NCI-H748 treated with DMSO at 0.1 percent for 48 hours (cell line): ENCODE measurements at regions not wholly inside any gene's neighbourhood (a gene's known extent, or its start where the extent isn't known, plus 50 kb on each side); places are given as distances from the start of the nearest gene placed in this dataset.
A peak's percentile ranks its signal among the peaks of the same experiment; 100 is the strongest.

Source experiments
- DNase-seq: peaks from one replicate; lab custom pipeline; 2025; lab: John Stamatoyannopoulos, UW

DNA sequence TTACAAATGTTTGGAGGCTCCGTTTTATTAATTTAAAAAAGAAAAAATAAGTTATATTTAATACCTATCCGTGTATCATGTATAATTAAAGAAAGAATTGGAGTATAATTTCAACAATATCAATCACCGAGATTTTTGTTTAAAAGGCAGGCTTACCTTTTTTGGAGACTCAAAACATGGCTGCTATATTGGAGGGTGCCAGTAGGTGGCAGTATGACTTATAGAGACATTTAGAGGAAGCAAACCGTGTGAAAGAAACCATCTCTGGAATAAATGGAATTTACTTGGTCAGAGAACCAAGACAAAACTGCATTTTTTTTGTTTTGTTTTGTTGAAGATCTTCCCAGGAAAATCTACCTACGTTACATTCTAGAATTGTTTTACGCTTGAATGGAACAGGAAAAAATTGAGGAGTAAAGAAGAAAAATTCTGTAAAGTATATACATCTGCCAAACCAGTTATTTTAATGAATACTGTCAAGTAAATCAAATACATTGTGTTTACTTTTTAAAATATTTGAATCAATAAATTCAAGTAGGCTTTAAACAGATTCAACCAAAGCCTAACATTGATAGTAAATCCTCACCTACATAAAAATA, 802.6 kb upstream of the ALCAM start:
- DNase-seq: peak; percentile 48

DNA sequence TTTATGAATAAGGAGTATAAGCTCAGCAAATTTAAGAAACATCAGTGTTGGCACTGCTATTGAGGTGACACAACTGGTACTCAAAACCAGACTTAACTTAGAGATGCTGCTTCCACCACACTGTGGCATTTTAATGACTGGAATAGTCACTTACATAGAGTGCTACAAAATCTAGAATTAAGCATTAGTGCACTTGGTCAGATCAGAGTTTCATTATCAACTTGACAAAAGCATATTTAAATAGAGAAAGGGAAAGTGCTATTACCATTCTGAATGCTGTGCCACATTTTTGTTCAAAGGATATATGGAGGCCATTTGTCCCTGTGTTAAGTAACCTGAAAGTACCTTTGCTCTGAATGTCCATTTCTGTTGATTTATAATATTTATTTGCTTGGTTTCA, 800.7 kb upstream of the ALCAM start:
- DNase-seq: no peak

DNA sequence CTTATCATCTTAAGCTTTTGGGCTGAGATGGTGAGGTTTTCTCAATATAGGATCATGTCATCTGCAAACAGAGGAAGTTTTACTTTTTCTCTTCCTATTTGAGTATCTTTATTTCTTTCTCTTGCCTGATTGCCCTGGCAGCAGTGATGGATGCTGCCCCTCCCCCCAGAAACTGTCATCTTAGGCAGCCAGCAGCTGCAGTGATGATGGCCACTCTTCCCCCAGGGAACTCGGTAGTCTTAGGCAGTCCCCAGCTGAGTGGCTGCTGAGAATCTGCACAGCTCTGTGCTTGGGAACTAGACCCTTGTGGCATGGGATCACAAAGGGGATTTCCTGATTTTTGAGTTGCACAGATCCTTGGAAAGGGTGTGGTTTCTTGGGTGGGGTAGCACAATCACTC, 791.1 kb upstream of the ALCAM start:
- DNase-seq: no peak

DNA sequence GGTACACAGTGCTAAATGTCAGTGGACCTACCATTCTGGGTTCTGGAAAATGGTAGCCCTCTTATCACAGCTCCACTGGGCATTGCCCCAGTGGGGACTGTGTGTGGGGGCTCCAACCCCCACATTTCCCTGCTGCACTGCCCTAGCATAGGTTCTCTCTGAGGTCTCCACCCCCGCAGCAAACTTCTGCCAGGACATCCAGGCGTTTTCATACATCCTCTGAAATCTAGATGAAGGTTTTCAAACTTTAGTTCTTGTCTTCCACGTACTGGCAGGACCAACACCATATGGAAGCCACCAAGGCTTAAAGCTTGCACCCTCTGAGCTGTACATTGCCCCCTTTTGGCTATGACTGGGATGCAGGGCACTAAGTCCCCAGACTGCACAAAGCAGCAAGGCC, 788.2 kb upstream of the ALCAM start:
- DNase-seq: no peak

DNA sequence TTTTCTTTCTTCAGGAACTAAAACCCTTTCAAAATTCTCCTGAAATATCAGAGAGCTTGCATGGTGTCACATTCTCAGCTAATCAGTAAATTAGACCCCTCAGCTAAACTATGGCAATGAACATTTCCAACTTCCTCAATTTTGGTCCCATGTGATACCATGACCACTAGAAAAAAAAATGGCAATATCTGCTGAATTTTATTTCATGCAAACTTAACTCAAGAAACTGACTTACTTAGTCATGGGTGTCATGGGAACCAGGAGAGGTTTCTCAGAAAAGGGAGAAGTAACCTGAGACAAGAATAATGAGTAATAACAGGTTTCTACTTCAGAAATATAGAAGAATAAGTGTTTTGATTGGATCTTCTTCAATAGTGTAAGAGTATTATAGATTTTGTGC, 784.6 kb upstream of the ALCAM start:
- DNase-seq: no peak

DNA sequence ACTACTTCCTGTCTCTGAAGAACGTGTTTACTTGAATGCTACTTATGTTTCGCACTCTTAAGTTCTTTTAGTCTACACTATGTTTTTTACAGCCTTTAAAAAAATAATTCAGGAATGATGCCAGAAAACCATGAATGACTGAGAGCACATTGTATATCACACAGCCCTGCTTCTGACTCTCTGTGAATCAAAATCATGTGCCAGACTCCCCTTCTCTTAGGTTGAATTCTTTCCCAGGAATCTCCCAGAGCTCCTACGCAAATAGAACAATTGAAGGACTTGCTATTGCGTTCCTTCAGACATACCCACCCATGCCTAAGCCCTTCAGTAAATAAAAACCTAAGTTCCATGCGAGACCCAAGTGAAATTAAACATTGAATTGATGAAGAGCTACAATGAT, 782.0 kb upstream of the ALCAM start:
- no peak for DNase-seq

DNA sequence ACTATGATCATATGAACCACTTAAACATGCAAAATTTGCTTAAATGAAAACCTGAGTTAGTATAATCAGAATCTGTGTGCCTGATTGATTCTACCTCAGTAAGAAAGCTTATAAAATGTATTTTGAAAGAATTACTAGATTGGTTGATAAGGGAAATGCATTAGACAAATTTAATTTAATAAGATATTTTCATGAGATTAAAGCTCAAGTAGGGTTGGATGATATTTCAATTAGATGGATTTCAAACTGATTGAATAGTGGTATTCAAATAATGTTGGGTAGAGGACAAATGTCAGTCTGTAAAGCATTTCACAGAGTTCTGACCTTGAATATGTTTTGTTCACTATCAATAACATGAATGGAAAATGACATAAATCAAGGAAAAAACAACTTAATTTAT, 780.4 kb upstream of the ALCAM start:
- DNase-seq: no peak

DNA sequence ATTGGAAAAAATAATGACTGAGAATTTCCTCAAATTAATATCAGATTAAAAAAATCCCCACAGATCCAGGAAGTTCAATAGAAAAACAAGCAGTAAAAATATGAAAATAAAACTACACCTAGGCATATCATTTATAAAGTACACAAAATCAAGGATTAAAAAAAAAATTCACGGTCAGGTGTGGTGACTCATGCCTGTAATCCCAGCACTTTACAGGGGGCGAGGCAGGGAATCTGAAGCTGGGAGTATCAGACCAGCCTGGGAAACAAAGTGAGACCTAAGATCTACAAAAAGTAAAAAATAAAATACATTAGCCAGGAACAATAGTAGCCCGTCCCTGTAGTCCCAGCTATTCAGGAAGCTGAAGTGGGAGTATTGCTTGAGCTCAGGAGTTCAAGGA, 778.3 kb upstream of the ALCAM start:
- DNase-seq: no peak

DNA sequence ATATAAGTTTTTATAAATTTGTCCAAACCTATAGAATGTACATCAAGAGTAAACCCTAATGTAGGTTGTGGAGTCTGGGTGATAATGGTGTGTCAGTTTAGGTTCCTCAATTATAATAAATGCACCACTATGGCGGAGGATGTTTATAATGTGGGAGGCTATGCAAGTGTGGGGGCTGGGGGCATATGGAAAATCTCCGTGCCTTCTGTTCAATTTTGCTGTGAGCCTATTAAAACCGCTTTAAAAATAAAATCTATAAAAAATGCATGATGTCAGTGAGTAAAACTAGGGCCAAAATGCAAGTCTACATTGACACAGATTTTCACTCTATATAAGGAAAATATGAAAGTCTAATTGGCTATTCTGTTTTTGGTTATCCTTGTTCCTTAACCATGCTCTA, 774.9 kb upstream of the ALCAM start:
- DNase-seq: no peak

DNA sequence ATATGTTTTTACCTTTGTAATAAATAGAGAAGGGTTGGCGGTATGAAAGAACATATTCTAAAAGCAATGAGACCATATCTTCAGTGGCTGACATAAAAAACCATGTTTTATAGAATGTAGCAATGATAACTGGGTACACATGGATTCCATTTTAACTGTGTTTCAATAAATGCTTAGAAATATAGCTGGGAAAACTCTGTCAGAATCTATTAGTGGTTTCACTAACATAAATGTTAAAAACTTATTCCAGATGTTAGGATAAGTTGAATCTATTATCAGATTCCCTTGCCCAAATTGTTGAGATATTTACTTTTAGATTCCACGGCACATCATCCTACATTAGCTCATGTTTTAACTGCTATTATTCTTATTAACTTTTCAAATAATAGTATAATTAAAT, 772.2 kb upstream of the ALCAM start:
- DNase-seq: no peak

DNA sequence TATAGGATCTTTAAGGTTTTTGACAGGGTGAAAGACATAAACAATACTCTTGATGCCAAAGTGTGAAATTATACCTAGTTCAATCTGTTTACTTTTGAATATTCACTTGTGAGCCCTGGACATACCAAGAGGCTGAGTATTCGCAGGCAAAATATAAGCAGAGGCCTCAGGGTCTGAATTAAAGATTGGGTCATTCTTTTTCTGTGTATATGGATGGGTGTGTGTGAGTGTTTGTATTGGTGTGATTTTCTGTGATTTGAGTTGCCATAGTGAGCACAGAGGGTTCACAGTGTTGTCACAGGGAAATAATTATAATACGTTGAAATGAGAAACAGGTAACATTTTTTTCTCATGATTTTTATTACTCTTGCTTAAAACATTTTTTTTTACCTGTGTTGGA, 770.7 kb upstream of the ALCAM start:
- peak; percentile 13 for DNase-seq

DNA sequence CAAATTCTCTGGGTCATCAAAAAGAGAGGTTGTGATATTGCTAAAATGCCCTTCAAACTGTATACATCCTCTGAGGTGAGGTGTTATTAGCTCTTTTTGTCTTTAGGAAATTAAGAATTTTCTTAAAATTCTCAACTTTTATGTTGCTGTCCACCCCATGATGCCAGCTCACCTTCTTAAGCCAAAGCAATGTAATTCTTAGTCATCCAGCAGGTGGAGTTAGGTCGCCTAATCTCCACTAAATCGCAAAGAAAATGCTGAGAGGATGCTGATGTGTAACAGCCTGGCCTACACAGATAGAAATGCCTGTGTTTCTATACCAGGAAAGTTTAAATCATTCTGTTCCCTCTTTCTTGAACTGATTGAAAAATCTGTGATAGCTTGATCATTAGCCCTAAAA, 770.2 kb upstream of the ALCAM start:
- peak; percentile 68 for DNase-seq

DNA sequence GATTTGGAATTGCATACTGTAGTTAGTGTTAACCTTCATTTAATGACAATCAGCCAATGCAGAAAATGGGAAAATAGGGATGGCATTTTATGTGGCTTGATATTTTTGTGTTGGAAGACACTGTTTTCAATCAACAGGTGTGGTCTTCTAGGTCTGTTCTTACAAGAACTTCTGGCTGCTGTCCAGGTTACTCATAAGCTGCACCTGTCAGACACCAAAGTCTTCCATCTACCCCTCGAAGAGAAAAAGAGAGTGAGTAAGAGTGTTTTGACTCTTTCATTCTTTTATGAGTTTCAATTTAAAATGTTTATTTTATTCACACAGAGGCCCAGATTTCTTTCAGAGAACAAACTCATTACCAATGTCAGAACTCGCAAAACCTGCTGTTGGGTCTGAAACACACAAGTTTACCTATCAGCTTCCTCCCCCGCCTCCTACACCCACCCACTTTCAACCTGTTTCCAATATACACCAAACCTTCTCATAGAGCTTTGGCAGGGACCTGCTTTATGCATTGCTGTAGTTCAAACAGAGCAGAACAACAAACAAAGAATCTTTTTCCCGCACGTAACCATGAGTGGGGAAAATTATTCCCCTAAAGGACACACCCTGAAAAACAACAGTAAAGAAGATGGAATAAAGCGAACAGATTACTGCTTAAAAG, 767.7 kb upstream of the ALCAM start:
- DNase-seq: peak; percentile 96

DNA sequence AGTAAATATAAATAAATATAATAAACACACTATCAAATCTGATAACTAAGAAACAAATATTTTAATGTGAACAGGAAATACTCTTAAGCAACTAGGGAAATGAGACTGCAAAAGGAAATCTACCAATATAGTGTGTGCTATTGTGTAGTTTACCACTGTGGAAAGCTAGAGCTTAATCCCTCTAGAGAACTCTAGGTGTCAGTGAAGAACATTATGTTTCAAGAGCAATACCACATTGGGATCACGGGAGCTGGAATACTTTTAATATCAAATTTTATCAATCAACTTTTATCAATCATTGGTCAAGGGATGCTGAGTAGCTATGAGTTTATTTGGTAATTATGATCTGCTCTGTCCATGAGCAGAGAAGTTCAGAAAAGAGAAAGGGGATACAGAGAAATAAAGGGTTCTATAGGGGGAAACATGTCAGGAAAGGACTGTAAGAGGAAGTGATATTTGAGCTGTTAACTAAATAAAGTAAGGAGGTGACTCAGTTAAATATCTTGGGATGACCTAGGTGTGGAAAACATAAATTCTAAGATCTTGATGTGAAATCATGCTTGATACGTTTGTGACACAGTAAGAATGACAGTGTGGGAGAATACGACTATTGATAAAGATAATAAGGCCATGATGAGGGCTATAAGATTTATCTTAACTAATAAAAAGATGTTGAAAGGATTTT, 762.2 kb upstream of the ALCAM start:
- no peak for DNase-seq

DNA sequence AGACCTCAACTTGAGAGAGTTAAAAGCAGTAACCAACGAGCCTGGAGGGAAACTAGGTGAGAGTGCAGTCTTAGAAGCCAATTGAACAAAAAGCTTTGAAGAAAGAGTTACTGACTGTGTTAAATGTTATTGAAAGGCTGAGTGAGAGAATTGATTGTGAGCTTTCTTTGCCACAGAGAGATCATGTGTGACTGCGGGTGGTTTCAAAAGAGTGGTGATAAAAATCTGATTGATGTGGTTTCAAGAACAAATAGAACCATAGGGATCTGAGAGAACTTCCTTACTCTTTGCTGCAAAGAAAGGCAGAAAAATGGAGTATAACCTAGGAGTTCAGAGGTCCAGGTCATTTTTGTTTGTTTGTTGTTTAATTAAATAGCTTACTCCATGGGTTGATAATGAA, 759.9 kb upstream of the ALCAM start:
- no peak for DNase-seq

DNA sequence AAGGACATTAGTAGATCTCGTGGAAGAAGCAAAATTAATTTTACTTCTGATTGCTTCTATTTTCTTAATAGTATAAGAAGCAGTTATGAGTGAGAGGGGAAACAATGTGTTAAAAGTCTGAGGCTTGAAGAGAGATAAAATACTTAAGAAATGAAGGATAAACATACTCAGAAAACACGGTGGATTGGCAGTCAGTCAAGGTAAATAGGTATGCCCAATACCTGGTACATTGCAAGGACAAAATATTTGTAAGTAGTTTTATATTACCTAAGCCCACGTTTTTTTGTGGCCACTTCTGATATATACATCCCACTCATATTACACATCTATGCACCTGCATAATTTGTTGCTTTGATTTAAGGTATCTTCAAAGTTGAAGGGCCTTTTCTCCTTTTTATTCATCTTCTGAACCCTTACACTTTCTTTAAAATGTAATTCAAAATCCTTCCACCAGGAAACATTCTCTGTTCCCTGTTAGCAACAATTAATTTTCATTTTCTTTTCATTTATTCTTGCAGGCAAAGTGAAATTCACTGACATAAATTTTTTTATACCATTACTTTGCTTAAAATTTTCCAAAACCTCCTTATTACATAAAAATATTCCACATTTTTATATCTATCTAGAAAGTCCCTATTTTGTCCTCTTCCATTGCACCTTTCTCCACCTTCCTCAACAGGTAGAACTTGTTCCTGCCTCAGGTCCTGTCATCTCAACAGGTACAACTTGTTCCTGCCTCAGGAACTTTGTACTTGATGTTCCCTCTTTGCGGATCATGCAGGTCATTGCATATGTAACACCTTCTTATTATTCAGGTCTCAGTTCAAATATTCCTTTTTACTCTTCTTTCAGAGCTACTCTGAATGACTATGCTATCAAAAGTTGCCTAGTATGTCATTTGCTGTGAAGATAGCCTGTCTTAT, 755.7 kb upstream of the ALCAM start:
- DNase-seq: no peak

DNA sequence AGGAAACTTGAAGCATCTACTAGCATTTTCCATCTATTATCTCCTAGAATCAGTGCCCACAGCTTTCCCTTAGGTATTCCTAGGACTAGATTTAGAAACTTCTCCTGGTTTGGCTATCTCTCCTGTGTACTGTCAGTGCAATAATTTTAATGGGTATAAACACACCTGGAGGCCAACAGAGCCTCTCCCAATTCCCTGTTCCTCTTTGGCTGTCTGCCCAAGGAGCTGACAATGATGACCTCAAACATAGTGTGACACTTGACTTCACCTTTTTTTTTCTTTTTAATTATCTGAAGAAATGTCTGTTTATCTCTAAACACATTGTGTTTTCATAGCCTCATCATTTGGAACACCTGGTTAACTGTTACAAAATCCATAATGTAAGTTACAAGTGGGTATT, 754.5 kb upstream of the ALCAM start:
- no peak for DNase-seq

DNA sequence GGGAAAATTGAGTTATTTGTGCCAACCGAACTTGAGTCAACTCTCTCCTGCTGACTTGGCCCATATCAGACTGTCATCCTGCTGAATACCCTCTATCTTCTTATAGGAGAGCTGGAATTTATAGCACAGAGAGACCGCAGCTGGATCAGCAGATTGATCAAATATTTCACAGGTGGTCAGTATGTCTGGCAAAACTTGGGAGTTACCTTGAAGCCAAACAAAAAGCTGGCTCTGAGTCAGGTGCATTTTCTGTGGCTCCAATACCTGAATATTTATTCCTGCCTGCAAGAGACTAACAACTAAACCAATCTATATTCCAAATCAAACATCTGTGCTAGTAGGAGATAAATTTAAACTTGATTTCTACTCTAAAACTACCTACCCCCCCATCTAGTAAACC, 752.1 kb upstream of the ALCAM start:
- DNase-seq: no peak

DNA sequence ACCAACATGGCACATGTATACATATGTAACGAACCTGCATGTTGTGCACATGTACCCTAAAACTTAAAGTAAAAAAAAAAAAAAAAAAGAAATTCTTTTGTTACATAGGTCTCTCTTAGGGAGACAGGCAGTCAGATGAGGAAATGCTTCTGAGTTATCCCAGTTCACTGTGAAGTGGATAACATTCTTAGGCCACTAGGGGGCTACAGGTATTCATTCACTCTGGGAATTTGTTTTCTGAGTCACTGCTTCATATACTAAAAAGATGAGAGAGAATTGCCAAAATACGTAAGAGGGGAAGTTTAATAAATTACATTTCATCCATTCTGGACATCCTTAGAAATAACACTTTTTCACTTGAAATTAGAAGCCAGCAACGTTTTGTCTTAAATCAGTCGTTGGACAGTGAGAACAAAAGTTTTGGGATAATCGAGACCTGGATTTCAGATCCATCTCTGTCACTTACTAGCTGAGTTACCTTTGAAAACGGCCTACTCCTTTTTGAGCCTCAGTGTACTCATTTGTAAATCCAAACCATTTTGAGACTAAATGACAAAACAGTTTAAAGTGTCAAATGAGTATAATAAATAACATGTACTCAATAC, 738.4 kb upstream of the ALCAM start:
- no peak for DNase-seq

DNA sequence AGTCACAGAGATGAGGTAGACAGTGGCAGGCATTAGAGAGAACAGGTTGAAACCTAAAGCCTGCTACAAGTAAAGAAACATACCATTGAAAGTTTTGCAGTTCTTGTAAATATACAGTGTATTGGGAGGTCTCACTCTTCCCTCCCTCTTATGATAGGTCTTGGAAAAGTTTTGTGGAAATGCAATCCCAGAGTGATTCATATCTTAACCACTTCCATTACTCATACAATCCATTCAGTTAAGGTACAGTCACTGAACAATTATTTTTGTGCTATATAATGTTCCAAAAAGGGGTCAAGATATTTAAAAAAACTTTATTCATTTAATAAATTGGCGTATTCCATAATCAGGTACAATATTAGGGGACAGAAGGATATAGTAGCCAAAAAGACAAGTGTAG, 737.7 kb upstream of the ALCAM start:
- no peak for DNase-seq

DNA sequence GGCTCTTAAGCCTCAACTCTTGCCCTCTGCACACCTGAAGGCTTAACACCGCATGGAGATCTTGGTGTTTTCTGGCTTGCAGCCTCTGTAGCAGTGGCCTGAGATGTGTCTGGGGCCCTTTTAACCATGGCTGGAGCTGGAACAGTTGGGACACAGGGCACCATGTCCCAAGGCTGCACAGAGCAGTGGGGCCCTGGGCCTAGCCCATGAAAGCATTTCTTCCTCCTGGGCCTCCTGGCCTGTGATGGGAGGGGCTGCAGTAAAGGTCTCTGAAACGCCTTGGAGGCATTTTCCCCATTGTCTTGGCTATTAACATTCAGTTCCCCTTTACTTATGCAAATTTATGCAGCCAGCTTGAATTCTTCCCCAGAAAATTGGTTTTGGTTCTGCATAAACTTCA, 735.5 kb upstream of the ALCAM start:
- no peak for DNase-seq

DNA sequence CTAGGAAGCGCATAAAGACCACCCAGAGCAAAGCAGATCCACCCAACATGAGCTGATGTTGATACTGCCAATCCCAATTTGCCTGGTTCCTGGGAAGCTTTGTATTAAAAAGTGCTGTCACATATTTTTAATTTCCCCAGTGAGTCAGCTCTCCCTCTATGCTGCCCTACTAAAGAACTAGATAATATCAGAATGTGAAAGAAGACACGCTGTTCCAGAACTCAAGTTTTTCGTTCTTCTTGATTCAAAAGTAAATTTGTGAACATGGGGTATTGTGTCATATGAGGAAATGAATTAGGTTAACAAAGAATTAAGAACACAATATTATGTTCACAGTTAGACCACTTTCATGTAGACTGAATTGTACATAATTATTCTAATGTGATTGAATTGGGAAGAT, 734.2 kb upstream of the ALCAM start:
- no peak for DNase-seq
